GM23338 (cell line): ENCODE measurements at regions not wholly inside any gene's neighbourhood (a gene's known extent, or its start where the extent isn't known, plus 50 kb on each side); places are given as distances from the start of the nearest gene placed in this dataset.

ENCODE experiments used
- ATAC-seq: fragments of 200-7000 bp; cut with Tn5 transposase; 3 replicates; pipeline ENCODE4 v1.9.1; 2020
- DNase-seq: peaks from one replicate; pipeline ENCODE4 v3.0.0-alpha.2; 2015; ENCODE audit warnings: low spot score
- H2AFZ ChIP-seq: fragments of 200-600 bp; sonication (generic); 2 replicates; pipeline ENCODE4 v1.8.0; 2016; ENCODE audit warnings: antibody characterized with exemption, mild to moderate bottlenecking, moderate library complexity
- H3F3A ChIP-seq: fragments of 200-600 bp; sonication (generic); replicated peaks from 2 replicates; pipeline ENCODE4 v1.8.0; 2017; ENCODE audit warnings: antibody characterized with exemption, mixed run types, low read depth
- H3K27ac ChIP-seq: fragments of 200-600 bp; sonication (generic); 2 replicates; pipeline ENCODE4 v1.6.1; 2016; ENCODE audit warnings: low read depth
- H3K27me3 ChIP-seq: fragments of 200-600 bp; sonication (generic); 2 replicates; pipeline ENCODE4 v1.8.0; 2016; ENCODE audit warnings: mild to moderate bottlenecking, mixed run types, moderate library complexity; ENCODE audit not compliant: insufficient read depth
- H3K36me3 ChIP-seq: fragments of 200-600 bp; sonication (generic); 2 replicates; pipeline ENCODE4 v1.8.0; 2016; ENCODE audit warnings: mild to moderate bottlenecking; ENCODE audit not compliant: insufficient read depth
- H3K4me1 ChIP-seq: fragments of 200-600 bp; sonication (generic); 2 replicates; pipeline ENCODE4 v1.8.0; 2016; ENCODE audit warnings: mild to moderate bottlenecking, moderate library complexity; ENCODE audit not compliant: insufficient read depth
- H3K4me2 ChIP-seq: fragments of 200-600 bp; sonication (generic); 2 replicates; pipeline ENCODE4 v1.7.1; 2017; ENCODE audit warnings: mixed run types
- H3K4me3 ChIP-seq: fragments of 200-600 bp; sonication (generic); 2 replicates; pipeline ENCODE4 v1.6.1; 2016; ENCODE audit warnings: mixed run types
- H3K79me2 ChIP-seq: fragments of 200-600 bp; sonication (generic); replicated peaks from 2 replicates; pipeline ENCODE4 v1.8.0; 2017; ENCODE audit warnings: mild to moderate bottlenecking; ENCODE audit not compliant: insufficient read depth
- H3K9me2 ChIP-seq: fragments of 200-600 bp; sonication (generic); 2 replicates; pipeline ENCODE4 v1.8.0; 2017; ENCODE audit not compliant: insufficient read depth
- H4K20me1 ChIP-seq: fragments of 200-600 bp; sonication (generic); replicated peaks from 2 replicates; pipeline ENCODE4 v1.8.0; 2017; ENCODE audit warnings: mild to moderate bottlenecking; ENCODE audit not compliant: insufficient read depth
- H3K27ac Mint-ChIP-seq: 2 replicates; pipeline ENCODE4 v1.8.0; 2020; ENCODE audit warnings: inconsistent platforms, mild to moderate bottlenecking, moderate library complexity, mixed read lengths
- H3K27me3 Mint-ChIP-seq: 3 replicates; pipeline ENCODE4 v1.8.0; 2022; ENCODE audit warnings: low read depth, mild to moderate bottlenecking, moderate library complexity, mixed read lengths, inconsistent platforms; ENCODE audit not compliant: insufficient read depth, poor library complexity
- H3K36me3 Mint-ChIP-seq: 3 replicates; pipeline ENCODE4 v1.8.0; 2021; ENCODE audit warnings: low read depth, mild to moderate bottlenecking, inconsistent platforms, moderate library complexity, mixed read lengths
- H3K4me1 Mint-ChIP-seq: 3 replicates; pipeline ENCODE4 v1.8.0; 2020; ENCODE audit warnings: mild to moderate bottlenecking, inconsistent platforms, mixed read lengths
- H3K4me3 Mint-ChIP-seq: 3 replicates; pipeline ENCODE4 v1.8.0; 2021; ENCODE audit warnings: moderate library complexity, mild to moderate bottlenecking, inconsistent platforms, mixed read lengths
- H3K9me3 Mint-ChIP-seq: 3 replicates; pipeline ENCODE4 v1.8.0; 2020; ENCODE audit warnings: moderate library complexity, mild to moderate bottlenecking, inconsistent platforms, mixed read lengths
- CREB1 ChIP-seq: fragments of 250-450 bp; sonication (Bioruptor Pico); IDR thresholded peaks from 2 replicates; pipeline ENCODE4 v1.5.0; 2020; ENCODE audit warnings: low read depth, mild to moderate bottlenecking, moderate library complexity
- EZH2 ChIP-seq: fragments of 200-600 bp; sonication (generic); IDR thresholded peaks from one replicate; pipeline ENCODE4 v1.8.0; 2017; ENCODE audit warnings: antibody characterized with exemption, mild to moderate bottlenecking, low read depth; ENCODE audit not compliant: unreplicated experiment
- EZH2phosphoT487 ChIP-seq: fragments of 200-600 bp; sonication (generic); IDR thresholded peaks from one replicate; pipeline ENCODE4 v1.8.1; 2018; ENCODE audit warnings: antibody characterized with exemption; ENCODE audit not compliant: unreplicated experiment
- NANOG ChIP-seq: IDR thresholded peaks from 2 replicates; pipeline ENCODE4 v1.6.1; 2016; ENCODE audit warnings: antibody characterized with exemption, borderline replicate concordance
- POLR2AphosphoS5 ChIP-seq: IDR thresholded peaks from 2 replicates; pipeline ENCODE4 v1.6.1; 2016; ENCODE audit warnings: antibody characterized with exemption, low read depth
- STAT1 ChIP-seq: IDR thresholded peaks from one replicate; pipeline ENCODE4 v1.6.1; 2016; ENCODE audit warnings: antibody characterized with exemption; ENCODE audit not compliant: unreplicated experiment
- ZNF331 ChIP-seq: fragments of 250-450 bp; sonication (Bioruptor Pico); IDR thresholded peaks from 2 replicates; pipeline ENCODE4 v1.5.0; 2020; ENCODE audit warnings: low read depth, mild to moderate bottlenecking, moderate library complexity
- TF ChIP-seq, protein P1 (sequence below): IDR thresholded peaks from one replicate; pipeline ENCODE4 v1.6.1; 2018; ENCODE audit warnings: antibody characterized with exemption; ENCODE audit not compliant: unreplicated experiment
- TF ChIP-seq, protein P2 (sequence below): fragments of 250-450 bp; sonication (Bioruptor Pico); IDR thresholded peaks from 2 replicates; pipeline ENCODE4 v1.5.0; 2020; ENCODE audit warnings: mild to moderate bottlenecking, moderate library complexity

DNA sequence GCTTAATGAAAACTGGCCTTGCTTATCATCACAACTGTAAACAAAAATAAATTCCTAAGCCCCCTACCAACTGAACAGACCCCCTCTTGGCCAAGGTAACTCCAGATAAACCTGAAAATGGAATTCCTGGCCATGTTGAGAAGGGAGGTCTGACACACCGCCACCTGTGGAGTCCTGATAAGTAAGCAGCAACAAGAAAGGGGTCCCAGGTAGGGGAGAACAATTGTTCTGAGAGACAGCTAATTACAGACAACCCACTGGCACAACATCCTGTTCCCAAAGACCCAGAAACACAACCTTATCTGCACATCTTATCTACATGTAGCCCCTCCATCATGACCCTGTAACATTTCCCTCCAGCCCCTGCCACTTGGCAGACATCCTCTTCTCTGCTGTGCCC, 91.2 kb upstream of the TNR start:
- ATAC-seq (no peak), DNase-seq (no peak)
- Histone ChIP-seq H3K9me2 (no peaks in the 10 kb centered on the region; the same call in 1 of the 2 replicates), H3K79me2 (no peaks in the 10 kb centered on the region), H3K4me1 (peaks cover 23% of the 10 kb centered on the region), H3K36me3 (no peaks in the 10 kb centered on the region), H3F3A (no peaks in the 10 kb centered on the region), H3K27me3 (no peaks in the 10 kb centered on the region), H3K27ac (no peak overlapping the region), H3K4me2 (0 out of 2 replicates have a peak overlapping the region, but pooled peaks have one; percentile 33), H3K4me3 (no peak overlapping the region), H2AFZ (no peak overlapping the region), H4K20me1 (no peaks in the 10 kb centered on the region)
- peaks cover 2% of the 10 kb centered on the region for H3K27me3 Mint-ChIP-seq
- H3K27ac Mint-ChIP-seq = no peak overlapping the region
- H3K9me3 Mint-ChIP-seq = peaks cover 10% of the 10 kb centered on the region
- peaks cover 39% of the 10 kb centered on the region for H3K4me1 Mint-ChIP-seq
- peaks cover 4% of the 10 kb centered on the region; the same call in 2 of the 3 replicates for H3K36me3 Mint-ChIP-seq
- no peak overlapping the region for H3K4me3 Mint-ChIP-seq
- TF ChIP-seq POLR2AphosphoS5 (no peak), NANOG (no peak), ZNF331 (CRISPR knock-in tag) (no peak), CREB1 (CRISPR knock-in tag) (no peak), EZH2 (no peak), EZH2phosphoT487 (no peak), STAT1 (no peak)
- TF ChIP-seq, protein P1, sequence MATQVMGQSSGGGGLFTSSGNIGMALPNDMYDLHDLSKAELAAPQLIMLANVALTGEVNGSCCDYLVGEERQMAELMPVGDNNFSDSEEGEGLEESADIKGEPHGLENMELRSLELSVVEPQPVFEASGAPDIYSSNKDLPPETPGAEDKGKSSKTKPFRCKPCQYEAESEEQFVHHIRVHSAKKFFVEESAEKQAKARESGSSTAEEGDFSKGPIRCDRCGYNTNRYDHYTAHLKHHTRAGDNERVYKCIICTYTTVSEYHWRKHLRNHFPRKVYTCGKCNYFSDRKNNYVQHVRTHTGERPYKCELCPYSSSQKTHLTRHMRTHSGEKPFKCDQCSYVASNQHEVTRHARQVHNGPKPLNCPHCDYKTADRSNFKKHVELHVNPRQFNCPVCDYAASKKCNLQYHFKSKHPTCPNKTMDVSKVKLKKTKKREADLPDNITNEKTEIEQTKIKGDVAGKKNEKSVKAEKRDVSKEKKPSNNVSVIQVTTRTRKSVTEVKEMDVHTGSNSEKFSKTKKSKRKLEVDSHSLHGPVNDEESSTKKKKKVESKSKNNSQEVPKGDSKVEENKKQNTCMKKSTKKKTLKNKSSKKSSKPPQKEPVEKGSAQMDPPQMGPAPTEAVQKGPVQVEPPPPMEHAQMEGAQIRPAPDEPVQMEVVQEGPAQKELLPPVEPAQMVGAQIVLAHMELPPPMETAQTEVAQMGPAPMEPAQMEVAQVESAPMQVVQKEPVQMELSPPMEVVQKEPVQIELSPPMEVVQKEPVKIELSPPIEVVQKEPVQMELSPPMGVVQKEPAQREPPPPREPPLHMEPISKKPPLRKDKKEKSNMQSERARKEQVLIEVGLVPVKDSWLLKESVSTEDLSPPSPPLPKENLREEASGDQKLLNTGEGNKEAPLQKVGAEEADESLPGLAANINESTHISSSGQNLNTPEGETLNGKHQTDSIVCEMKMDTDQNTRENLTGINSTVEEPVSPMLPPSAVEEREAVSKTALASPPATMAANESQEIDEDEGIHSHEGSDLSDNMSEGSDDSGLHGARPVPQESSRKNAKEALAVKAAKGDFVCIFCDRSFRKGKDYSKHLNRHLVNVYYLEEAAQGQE = no peak
- TF ChIP-seq, protein P2, sequence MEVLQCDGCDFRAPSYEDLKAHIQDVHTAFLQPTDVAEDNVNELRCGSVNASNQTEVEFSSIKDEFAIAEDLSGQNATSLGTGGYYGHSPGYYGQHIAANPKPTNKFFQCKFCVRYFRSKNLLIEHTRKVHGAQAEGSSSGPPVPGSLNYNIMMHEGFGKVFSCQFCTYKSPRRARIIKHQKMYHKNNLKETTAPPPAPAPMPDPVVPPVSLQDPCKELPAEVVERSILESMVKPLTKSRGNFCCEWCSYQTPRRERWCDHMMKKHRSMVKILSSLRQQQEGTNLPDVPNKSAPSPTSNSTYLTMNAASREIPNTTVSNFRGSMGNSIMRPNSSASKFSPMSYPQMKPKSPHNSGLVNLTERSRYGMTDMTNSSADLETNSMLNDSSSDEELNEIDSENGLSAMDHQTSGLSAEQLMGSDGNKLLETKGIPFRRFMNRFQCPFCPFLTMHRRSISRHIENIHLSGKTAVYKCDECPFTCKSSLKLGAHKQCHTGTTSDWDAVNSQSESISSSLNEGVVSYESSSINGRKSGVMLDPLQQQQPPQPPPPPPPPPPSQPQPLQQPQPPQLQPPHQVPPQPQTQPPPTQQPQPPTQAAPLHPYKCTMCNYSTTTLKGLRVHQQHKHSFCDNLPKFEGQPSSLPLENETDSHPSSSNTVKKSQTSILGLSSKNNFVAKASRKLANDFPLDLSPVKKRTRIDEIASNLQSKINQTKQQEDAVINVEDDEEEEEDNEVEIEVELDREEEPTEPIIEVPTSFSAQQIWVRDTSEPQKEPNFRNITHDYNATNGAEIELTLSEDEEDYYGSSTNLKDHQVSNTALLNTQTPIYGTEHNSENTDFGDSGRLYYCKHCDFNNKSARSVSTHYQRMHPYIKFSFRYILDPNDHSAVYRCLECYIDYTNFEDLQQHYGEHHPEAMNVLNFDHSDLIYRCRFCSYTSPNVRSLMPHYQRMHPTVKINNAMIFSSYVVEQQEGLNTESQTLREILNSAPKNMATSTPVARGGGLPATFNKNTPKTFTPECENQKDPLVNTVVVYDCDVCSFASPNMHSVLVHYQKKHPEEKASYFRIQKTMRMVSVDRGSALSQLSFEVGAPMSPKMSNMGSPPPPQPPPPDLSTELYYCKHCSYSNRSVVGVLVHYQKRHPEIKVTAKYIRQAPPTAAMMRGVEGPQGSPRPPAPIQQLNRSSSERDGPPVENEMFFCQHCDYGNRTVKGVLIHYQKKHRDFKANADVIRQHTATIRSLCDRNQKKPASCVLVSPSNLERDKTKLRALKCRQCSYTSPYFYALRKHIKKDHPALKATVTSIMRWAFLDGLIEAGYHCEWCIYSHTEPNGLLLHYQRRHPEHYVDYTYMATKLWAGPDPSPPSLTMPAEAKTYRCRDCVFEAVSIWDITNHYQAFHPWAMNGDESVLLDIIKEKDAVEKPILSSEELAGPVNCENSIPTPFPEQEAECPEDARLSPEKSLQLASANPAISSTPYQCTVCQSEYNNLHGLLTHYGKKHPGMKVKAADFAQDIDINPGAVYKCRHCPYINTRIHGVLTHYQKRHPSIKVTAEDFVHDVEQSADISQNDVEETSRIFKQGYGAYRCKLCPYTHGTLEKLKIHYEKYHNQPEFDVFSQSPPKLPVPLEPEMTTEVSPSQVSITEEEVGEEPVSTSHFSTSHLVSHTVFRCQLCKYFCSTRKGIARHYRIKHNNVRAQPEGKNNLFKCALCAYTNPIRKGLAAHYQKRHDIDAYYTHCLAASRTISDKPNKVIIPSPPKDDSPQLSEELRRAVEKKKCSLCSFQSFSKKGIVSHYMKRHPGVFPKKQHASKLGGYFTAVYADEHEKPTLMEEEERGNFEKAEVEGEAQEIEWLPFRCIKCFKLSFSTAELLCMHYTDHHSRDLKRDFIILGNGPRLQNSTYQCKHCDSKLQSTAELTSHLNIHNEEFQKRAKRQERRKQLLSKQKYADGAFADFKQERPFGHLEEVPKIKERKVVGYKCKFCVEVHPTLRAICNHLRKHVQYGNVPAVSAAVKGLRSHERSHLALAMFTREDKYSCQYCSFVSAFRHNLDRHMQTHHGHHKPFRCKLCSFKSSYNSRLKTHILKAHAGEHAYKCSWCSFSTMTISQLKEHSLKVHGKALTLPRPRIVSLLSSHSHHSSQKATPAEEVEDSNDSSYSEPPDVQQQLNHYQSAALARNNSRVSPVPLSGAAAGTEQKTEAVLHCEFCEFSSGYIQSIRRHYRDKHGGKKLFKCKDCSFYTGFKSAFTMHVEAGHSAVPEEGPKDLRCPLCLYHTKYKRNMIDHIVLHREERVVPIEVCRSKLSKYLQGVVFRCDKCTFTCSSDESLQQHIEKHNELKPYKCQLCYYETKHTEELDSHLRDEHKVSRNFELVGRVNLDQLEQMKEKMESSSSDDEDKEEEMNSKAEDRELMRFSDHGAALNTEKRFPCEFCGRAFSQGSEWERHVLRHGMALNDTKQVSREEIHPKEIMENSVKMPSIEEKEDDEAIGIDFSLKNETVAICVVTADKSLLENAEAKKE (CRISPR knock-in tag) = no peak
